A549 (cell line): ENCODE measurements at regions not wholly inside any gene's neighbourhood (a gene's known extent, or its start where the extent isn't known, plus 50 kb on each side); places are given as distances from the start of the nearest gene placed in this dataset.

ENCODE experiments used
- ATAC-seq, 2 experiments: fragments of 200-7000 bp in 1 of 2; fragments of >200 bp in 1 of 2; cut with Nextera tagmentation in 1 of 2; cut with Tn5 transposase in 1 of 2; 3 replicates each; pipeline versions ENCODE4 v1.8.0 to v1.9.1; 2018 to 2020; ENCODE audit warnings: mild to moderate bottlenecking in 1 of 2, moderate library complexity in 1 of 2
- CTCF ChIA-PET: fragments of 300-600 bp; sonication (Branson Sonifier 250); formaldehyde crosslinking; extraction: SDS; loops from one replicate; lab custom pipeline; 2021; ENCODE audit warnings: antibody characterized with exemption, inconsistent platforms; lab: Yijun Ruan, JAX
- POLR2A ChIA-PET: fragments of 350-600 bp; formaldehyde crosslinking; extraction: SDS; loops from one replicate; lab custom pipeline; 2021; ENCODE audit warnings: antibody characterized with exemption, inconsistent platforms; lab: Yijun Ruan, JAX
- DNase-seq, 2 experiments: peaks; one replicate each; pipeline versions ENCODE4 v3.0.0 to v3.0.0-alpha.2; 2011 to 2016; ENCODE audit warnings: low read depth in 1 of 2, low spot score in 1 of 2
- FAIRE-seq: peaks from 2 replicates; lab custom pipeline; 2011; peaks lifted over from hg19 to GRCh38; lab: Jason Lieb, UNC
- H3K27ac ChIP-seq, 2 experiments: fragments of >200 bp; sonication (Bioruptor Twin); formaldehyde crosslinking; 3 replicates each; pipeline ENCODE4 v1.5.1; 2016 to 2017
- H3K4me1 ChIP-seq: fragments of >200 bp; sonication (Bioruptor Twin); formaldehyde crosslinking; 3 replicates; pipeline ENCODE4 v1.6.1; 2016
- H3K4me2 ChIP-seq: fragments of >200 bp; sonication (Bioruptor Twin); formaldehyde crosslinking; 3 replicates; pipeline ENCODE4 v1.6.1; 2016
- H3K4me3 ChIP-seq: fragments of >200 bp; sonication (Bioruptor Twin); formaldehyde crosslinking; 3 replicates; pipeline ENCODE4 v1.5.1; 2016
- H3K9me3 ChIP-seq: fragments of >200 bp; sonication (Bioruptor Twin); formaldehyde crosslinking; 3 replicates; pipeline ENCODE4 v1.6.1; 2016
- ATOH8 ChIP-seq: fragments of 250-450 bp; sonication (Bioruptor Pico); IDR thresholded peaks from 2 replicates; pipeline ENCODE4 v1.5.0; 2020; ENCODE audit warnings: low read depth, mild to moderate bottlenecking, moderate library complexity
- FOSB ChIP-seq: fragments of 250-450 bp; sonication (Bioruptor Pico); IDR thresholded peaks from 2 replicates; pipeline ENCODE4 v1.5.0; 2020; ENCODE audit warnings: mild to moderate bottlenecking, moderate library complexity
- FOSL2 ChIP-seq, 2 experiments: fragments of 450-650 bp in 1 of 2; fragments of >200 bp in 1 of 2; sonication (Bioruptor Twin) in 1 of 2; formaldehyde crosslinking; IDR thresholded peaks; 2 replicates each; pipeline versions ENCODE4 v1.5.0 to v1.6.1; 2016 to 2020; ENCODE audit warnings: mild to moderate bottlenecking in 1 of 2, moderate library complexity in 1 of 2
- HOXB5 ChIP-seq: fragments of 250-450 bp; sonication (Bioruptor Pico); IDR thresholded peaks from 2 replicates; pipeline ENCODE4 v1.5.0; 2020; ENCODE audit warnings: mild to moderate bottlenecking, moderate library complexity
- JUN ChIP-seq, 2 experiments: fragments of >200 bp; sonication (Bioruptor Twin); formaldehyde crosslinking; IDR thresholded peaks; 2 replicates in 1 of 2; 3 replicates in 1 of 2; pipeline ENCODE4 v1.6.1; 2016 to 2017
- JUNB ChIP-seq: fragments of >200 bp; sonication (Bioruptor Twin); formaldehyde crosslinking; IDR thresholded peaks from 2 replicates; pipeline ENCODE4 v1.6.1; 2016
- MAZ ChIP-seq: fragments of 150-350 bp; IDR thresholded peaks from 2 replicates; pipeline ENCODE4 v1.6.1; 2014; ENCODE audit warnings: antibody characterized with exemption, low read depth, low read length, borderline replicate concordance
- MYC ChIP-seq: IDR thresholded peaks from 2 replicates; pipeline ENCODE4 v1.6.1; 2012; ENCODE audit warnings: mild to moderate bottlenecking, inconsistent platforms, low read length, improper control_type of control experiment, borderline replicate concordance
- NFE2L2 ChIP-seq: fragments of 150-350 bp; conservative IDR thresholded peaks from 2 replicates; pipeline ENCODE4 v1.6.1; 2014; ENCODE audit warnings: low read length
- NR3C1 ChIP-seq: fragments of >200 bp; sonication (Bioruptor Twin); formaldehyde crosslinking; IDR thresholded peaks from 3 replicates; pipeline ENCODE4 v1.6.1; 2017
- RARB ChIP-seq: fragments of 250-450 bp; sonication (Bioruptor Pico); IDR thresholded peaks from 2 replicates; pipeline ENCODE4 v1.8.0; 2021; ENCODE audit warnings: mild to moderate bottlenecking, moderate library complexity
- RCOR1 ChIP-seq: fragments of 150-350 bp; IDR thresholded peaks from 2 replicates; pipeline ENCODE4 v1.6.1; 2014; ENCODE audit warnings: antibody characterized with exemption, low read length, low read depth
- REST ChIP-seq: fragments of 200-600 bp; sonication (generic); IDR thresholded peaks from 2 replicates; pipeline ENCODE4 v1.6.1; 2016; ENCODE audit warnings: antibody characterized with exemption, mild to moderate bottlenecking, moderate library complexity
- SMC3 ChIP-seq: fragments of >200 bp; sonication (Bioruptor Twin); formaldehyde crosslinking; IDR thresholded peaks from 3 replicates; pipeline ENCODE4 v1.6.1; 2018; ENCODE audit warnings: inconsistent platforms
- ZNF302 ChIP-seq: fragments of 250-450 bp; sonication (Bioruptor Pico); IDR thresholded peaks from 2 replicates; pipeline ENCODE4 v1.9.0; 2021; ENCODE audit warnings: inconsistent platforms, mild to moderate bottlenecking, moderate library complexity
- ZSCAN20 ChIP-seq: fragments of 250-450 bp; sonication (Bioruptor Pico); IDR thresholded peaks from 2 replicates; pipeline ENCODE4 v1.8.0; 2022; ENCODE audit warnings: mild to moderate bottlenecking, moderate library complexity
- WGBS: methylation state at CpG from one replicate; pipeline ENCODE4 v1.1.6; 2017; ENCODE audit errors: missing lambda C conversion rate; 5-methylcytosine and 5-hydroxymethylcytosine counted together
- TF ChIP-seq, protein P1 (sequence below): fragments of 150-350 bp; IDR thresholded peaks from 2 replicates; pipeline ENCODE4 v1.6.1; 2014; ENCODE audit warnings: low read depth, mild to moderate bottlenecking, low read length
- TF ChIP-seq, protein P2 (sequence below): fragments of >200 bp; sonication (Bioruptor Twin); formaldehyde crosslinking; IDR thresholded peaks from 2 replicates; pipeline ENCODE4 v1.6.1; 2016
- TF ChIP-seq, protein P3 (sequence below): fragments of 450-650 bp; IDR thresholded peaks from 2 replicates; pipeline ENCODE4 v1.6.1; 2014; ENCODE audit warnings: antibody characterized with exemption

DNA sequence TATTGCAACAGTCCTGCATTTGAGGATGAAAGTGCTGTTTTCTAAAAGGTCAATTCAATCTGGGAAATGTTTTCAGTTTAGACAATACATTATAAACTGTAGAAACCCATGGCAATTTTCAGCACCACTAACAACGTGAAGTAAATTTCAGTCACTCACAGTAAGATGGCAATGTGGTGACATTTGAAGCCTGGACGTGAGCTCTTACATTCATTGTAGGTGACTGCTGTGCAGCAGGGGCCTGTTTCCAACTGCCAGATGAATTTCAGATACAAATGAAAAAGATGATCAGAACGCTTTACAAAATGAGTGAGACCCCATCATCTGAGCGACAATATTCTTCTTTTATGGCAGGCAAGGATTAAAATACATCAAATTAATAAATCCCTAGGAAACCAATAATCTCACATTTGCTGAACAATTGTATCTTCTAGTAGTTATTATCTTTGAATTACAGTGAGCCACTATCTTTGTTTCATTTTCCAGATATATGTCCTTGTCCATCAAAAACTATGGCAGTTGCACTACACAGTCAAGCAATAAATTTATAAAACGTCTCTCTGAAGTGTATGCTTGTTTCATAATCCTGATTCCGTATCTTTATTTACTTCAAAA lies 1816.8 kb downstream of the OLFM4 start:
- Histone ChIP-seq H3K4me2 (no peak overlapping the region), H3K4me3 (no peak overlapping the region), H3K9me3 (no peaks in the 10 kb centered on the region), H3K27ac (no peak overlapping the region), H3K4me1 (no peaks in the 10 kb centered on the region)
- FAIRE-seq (no peak), ATAC-seq (no peak), DNase-seq (no peak)
- WGBS = 3% methylated on average over 6 of the region's 6 CpGs
- CTCF ChIA-PET = no interaction called here
- TF ChIP-seq RCOR1 = no peak
- no peak for TF ChIP-seq MYC
- TF ChIP-seq ATOH8 (CRISPR knock-in tag) = no peak
- TF ChIP-seq SMC3 = no peak
- TF ChIP-seq FOSB = no peak
- no peak for TF ChIP-seq HOXB5 (CRISPR knock-in tag)
- no peak for TF ChIP-seq NR3C1
- TF ChIP-seq, protein P1, sequence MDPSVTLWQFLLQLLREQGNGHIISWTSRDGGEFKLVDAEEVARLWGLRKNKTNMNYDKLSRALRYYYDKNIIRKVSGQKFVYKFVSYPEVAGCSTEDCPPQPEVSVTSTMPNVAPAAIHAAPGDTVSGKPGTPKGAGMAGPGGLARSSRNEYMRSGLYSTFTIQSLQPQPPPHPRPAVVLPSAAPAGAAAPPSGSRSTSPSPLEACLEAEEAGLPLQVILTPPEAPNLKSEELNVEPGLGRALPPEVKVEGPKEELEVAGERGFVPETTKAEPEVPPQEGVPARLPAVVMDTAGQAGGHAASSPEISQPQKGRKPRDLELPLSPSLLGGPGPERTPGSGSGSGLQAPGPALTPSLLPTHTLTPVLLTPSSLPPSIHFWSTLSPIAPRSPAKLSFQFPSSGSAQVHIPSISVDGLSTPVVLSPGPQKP = no peak
- no peak for TF ChIP-seq FOSL2 (IDR thresholded peaks at IDR 0.05)
- TF ChIP-seq FOSL2 (CRISPR knock-in tag; IDR thresholded peaks at IDR 0.05) = no peak
- TF ChIP-seq, protein P2, sequence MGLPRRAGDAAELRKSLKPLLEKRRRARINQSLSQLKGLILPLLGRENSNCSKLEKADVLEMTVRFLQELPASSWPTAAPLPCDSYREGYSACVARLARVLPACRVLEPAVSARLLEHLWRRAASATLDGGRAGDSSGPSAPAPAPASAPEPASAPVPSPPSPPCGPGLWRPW = no peak
- TF ChIP-seq, protein P3, sequence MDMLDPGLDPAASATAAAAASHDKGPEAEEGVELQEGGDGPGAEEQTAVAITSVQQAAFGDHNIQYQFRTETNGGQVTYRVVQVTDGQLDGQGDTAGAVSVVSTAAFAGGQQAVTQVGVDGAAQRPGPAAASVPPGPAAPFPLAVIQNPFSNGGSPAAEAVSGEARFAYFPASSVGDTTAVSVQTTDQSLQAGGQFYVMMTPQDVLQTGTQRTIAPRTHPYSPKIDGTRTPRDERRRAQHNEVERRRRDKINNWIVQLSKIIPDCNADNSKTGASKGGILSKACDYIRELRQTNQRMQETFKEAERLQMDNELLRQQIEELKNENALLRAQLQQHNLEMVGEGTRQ = no peak
- TF ChIP-seq REST = no peak
- TF ChIP-seq NFE2L2 = no peak
- TF ChIP-seq, all 56 proteins: peak for 0
- POLR2A ChIA-PET = no interaction called here

- H3K27ac ChIP-seq = no peak overlapping the region
- POLR2A ChIA-PET = no interaction called here
- no peaks in the 10 kb centered on the region for H3K9me3 ChIP-seq
- H3K4me1 ChIP-seq = no peaks in the 10 kb centered on the region
- H3K4me2 ChIP-seq = no peak overlapping the region
- no peak for DNase-seq
- ATAC-seq = no peak
- no peak for TF ChIP-seq MAZ
- TF ChIP-seq ZSCAN20 (CRISPR knock-in tag) = no peak
- no peak for TF ChIP-seq ZNF302 (CRISPR knock-in tag)
- TF ChIP-seq JUN (IDR thresholded peaks at IDR 0.05) = no peak
- no peak for TF ChIP-seq RARB (CRISPR knock-in tag)
- no peak for TF ChIP-seq JUNB
- TF ChIP-seq, all 56 proteins: peak for 0
- CTCF ChIA-PET = no interaction called here
- no peak overlapping the region for H3K4me3 ChIP-seq
- FAIRE-seq = no peak
Observed at GRCh38 chr13:54852831-54853230, 1824.2 kb downstream of the OLFM4 start.
